NCI-H345 treated with DMSO at 0.1 percent for 48 hours (cell line): ENCODE measurements at regions not wholly inside any gene's neighbourhood (a gene's known extent, or its start where the extent isn't known, plus 50 kb on each side); places are given as distances from the start of the nearest gene placed in this dataset.
"Not testable (repeated sequence)": the region's sequence is repeated elsewhere in the genome, so short reads cannot be mapped to it uniquely, and the experiment has no call there.

Source experiments
- DNase-seq: peaks from one replicate; lab custom pipeline; 2025; ENCODE audit not compliant: unreplicated experiment; lab: John Stamatoyannopoulos, UW

DNA sequence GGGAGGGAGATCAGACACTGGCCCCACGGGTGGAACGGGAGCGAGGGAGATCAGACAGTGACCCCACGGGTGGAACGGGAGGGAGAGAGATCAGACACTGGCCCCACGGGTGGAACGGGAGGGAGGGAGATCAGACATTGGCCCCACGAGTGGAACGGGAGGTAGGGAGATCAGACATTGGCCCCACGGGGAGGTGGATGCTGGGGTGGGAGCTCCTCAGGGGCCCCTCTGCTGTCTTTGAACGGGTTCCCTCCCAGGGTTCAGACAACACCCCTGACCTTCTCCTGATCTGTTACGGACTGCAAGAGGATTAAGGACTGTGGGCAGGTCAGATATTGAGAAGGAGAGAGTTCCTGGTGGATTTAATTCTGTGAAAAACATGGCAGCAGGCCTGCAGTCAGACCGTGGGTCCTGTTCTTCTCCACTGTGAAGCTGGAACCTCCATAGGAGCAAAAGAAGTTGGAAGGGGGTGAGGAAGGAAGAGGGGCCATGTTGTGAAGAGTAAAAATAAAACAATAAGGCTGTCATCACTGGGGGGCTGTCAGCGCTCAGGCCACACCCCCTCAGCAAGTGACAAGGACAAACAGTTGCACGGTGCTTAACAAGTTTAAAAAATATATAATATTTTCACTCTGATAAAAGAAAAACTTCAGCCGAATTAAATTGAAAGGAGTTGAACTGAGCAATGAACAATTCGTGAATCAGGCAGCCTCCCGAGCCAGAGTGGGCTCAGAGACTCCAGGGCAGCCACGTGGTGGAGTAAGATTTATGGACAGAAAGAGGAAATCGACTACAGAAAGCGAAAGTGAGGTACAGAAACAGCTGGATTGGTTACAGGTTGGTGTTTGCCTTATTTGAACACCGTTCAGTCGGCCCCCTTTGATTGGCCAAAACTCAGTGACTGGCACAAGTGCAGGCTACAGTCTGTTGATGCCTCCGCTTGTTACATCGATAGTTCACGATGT lies 348.7 kb upstream of the TNRC6C start:
- DNase-seq, result no peak

DNA sequence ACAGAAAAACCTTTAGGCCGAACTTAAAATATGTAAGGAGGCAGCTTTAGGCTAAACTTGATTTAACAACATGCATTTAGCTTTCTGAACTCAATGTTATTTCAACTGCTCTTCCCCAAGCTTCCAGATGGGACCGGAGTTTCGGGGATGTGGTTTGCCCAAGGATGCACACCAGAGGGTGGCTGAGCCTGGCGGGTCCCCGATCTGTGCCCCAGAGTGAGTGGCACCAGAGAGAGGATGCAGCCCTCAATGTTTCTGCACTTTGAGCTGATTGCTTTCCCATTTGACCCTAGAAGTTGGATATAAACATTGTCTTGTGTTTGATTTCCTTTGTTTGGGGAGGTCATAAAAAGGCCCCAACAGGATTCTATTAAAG lies 348.0 kb upstream of the TNRC6C start:
- DNase-seq, result no peak

DNA sequence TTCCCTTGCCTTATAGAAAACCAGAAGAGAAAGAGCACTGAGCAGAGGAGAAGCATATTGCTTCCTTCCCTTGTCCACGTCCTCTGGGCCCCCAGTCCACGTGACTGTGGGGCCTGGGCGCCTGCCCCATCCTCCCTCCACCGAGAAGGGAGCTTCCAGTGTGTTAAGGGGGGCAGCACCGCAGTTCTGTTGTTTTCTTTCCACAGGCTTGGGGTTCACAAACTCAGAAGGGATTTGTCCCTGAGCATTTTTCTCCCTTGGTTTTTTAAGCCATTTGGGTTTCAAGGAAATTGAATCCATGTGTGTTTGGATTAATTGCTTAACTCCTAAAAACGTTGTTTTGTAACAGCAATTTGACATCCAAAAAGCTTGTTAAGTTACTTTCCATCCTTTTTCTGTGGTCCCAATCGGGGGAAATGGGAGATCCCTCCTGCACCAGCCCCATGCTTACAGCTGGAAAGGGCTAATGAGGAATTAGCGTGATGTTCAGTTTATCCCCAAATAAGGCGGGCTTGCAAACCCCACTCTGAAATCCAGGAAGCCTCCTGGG lies 347.5 kb upstream of the TNRC6C start:
- DNase-seq, result no peak

DNA sequence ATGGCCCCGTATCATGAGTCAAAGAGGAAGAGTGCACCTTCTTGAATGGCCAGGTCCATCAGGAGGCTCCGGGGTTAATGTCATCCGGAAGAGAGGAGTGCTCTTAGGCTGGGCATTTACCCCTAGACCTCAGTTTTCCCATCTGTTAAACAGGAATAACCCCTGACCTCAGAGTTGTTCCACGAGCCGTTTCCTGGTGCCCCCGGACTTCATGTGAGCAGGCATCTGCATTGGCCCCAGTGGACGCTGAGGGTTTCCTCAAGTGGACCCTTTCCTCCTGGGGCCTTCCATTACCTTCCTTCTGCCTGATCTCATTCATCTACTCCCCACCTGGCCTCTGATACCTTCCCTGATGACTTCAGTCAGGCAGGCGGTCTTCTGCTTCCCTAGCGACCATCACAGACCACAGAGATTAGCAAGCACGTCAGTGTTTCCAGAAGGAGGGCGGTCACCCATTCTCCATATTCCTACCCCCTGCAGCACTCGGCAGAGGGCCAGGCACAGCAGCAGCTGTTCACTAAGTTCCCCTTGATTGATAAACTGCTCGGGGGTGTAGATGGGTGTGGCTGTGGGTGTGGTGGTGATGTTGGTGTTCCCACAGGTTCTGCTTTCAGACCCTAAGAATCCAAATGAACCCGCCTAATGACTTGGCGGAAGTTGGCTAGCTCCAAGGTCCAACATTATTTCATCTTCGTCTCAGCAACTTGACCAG lies 346.6 kb upstream of the TNRC6C start:
- DNase-seq, result no peak

GRCh38 chr17:77613218-77613617 lies 345.3 kb upstream of the TNRC6C start:
- DNase-seq, result no peak

GRCh38 chr17:77613627-77614026 lies 344.9 kb upstream of the TNRC6C start:
- no peak for DNase-seq

DNA sequence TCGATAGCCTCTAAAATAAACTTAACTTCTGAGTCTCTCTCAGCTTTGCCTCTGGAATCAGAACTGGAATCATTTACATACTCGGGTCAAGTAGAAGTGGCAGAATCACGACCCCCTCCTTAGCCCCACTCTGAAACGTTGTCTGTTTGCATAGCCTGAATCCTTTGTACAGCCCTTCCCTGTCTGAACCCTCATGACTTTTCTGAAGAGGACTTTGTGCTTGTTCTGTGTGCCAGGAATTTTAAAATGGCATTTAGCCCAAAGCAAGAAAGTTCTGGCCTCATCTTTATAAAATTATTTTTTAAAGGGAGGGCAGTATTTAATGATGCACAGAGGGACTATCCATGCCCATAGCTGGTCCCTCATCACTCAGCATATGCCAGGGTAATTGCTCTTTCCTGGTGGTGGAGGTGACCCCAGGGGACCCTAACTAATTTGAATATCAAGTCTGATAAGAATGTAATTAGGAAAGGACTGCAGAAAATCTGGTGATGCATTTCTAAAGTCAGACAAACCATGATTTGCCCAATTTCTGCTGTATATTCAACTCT lies 342.7 kb upstream of the TNRC6C start:
- no peak for DNase-seq

DNA sequence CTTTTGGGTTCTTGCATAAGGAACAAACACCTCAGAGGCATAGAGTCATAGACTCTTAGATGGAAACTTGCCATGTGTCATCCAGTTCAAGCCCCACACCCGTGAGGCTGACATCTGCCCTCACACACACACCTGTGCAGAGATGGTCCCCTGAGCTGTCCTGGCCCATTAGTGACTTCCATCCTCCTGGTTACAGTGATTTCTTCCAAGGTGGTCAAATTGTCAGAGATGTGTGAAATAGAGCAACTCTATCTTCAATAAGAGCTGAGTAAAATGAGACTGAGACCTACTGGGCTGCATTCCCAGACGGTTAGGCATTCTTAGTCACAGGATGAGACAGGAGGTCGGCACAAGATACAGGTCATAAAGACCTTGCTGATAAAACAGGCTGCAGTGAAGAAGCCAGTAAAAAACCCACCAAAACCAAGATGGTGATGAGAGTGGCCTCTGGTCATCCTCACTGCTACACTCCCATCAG lies 342.2 kb upstream of the TNRC6C start:
- no peak for DNase-seq

GRCh38 chr17:77617516-77617915 lies 341.0 kb upstream of the TNRC6C start:
- DNase-seq, result no peak

- no peak for DNase-seq
Measured at GRCh38 chr17:77618173-77618572, 340.3 kb upstream of the TNRC6C start.

- no peak for DNase-seq
Measured at GRCh38 chr17:77618731-77619130, 339.8 kb upstream of the TNRC6C start.

GRCh38 chr17:77619326-77619725 lies 339.2 kb upstream of the TNRC6C start:
- no peak for DNase-seq

DNA sequence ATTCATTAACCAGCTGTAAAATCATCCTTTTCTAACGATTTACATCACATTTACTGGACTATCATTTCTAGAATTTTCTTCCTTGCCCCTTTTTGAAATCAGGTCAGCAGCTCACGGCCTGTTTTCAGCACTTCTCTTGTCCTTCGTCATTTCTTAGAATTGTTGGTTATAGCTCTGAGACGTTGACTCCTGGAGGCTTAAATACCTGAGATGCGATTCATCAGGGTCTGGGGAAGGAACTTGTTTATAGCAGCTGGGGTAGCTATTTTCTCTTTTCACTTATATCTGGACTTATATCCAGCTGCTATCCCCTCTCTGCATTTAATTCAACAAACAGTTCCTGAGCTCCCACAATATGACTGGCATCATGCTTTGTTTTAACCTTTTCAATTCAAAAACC lies 338.7 kb upstream of the TNRC6C start:
- DNase-seq, result no peak

DNA sequence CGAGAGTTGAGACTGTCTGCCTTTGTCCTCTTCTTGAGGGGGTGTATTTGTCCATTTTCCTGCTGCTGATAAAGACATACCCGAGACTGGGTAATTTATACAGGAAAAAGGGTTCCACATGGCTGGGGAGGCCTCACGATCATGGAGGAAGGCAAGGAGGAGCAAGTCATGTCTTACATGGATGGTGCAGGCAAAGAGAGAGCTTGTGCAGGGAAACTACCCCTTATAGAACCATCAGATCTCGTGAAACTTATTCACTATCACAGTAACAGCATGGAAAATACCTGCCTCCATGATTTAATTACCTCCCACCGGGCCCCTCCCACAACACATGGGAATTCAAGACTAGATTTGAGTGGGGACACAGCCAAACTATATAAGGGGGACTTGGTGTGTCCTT lies 338.2 kb upstream of the TNRC6C start:
- DNase-seq, result no peak

DNA sequence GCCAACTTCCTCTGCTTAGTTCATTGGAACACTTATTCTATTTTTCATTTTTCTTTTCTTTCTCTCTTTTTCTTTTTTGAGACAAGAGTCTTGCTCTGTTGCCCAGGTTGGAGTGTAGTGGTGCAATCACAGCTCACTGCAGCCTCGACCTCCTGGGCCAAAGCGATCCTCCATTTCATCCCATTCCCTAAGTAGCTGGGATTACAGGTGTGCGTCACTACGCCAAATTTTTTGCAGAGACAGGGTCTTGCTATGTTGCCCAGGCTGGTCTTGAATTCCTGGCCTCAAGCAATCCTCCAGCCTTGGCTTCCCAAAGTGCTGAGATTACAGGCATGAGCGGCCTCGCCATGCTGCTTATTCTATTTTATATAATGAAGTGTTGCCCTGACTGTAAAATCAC lies 336.4 kb upstream of the TNRC6C start:
- not testable (repeated sequence) for DNase-seq

DNA sequence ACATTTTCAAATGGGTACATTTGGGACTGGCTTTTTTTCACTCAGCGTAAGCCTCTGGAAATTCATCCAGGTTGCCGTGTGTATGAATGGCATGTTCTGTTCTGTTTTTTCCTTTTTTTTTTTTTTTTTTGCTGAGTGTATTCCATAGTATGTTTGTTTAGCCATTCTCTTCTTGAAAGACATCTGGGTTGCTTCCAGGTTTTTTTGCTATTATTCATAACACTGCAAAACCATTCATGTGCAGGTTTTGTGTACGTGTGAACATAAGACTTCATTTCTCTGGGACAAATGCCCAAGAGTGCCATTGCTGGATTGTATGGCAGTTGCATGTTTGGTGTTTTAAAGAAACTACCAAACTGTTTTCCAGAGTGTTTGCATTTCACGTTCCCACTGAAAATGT lies 335.9 kb upstream of the TNRC6C start:
- no peak for DNase-seq

- DNase-seq, result not testable (repeated sequence)
Measured at GRCh38 chr17:77623321-77623720, 335.2 kb upstream of the TNRC6C start.

GRCh38 chr17:77628035-77628434 lies 330.5 kb upstream of the TNRC6C start:
- no peak for DNase-seq

GRCh38 chr17:77629284-77629683 lies 329.2 kb upstream of the TNRC6C start:
- DNase-seq, result not testable (repeated sequence)

- DNase-seq, result no peak
Measured at GRCh38 chr17:77631307-77631706, 327.2 kb upstream of the TNRC6C start.

DNA sequence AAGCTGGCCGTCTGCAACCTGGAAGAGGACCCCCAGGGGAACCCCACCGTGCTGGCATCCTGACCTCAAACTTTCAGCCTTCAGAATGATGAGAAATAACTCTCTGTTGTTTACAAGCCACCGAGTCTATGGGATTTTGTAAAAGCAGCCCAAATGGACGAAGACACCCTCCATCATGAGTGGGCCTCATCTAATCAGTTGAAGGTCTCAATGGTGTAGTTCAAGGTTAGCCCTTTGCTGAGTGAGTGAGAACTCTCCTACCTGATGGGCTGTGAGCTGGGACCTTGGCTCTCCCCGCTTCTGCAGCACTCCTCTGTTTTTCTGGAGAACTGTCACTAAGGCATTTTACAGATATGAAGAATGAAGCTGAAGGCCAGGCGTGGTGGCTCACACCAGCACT lies 325.9 kb upstream of the TNRC6C start:
- no peak for DNase-seq

DNA sequence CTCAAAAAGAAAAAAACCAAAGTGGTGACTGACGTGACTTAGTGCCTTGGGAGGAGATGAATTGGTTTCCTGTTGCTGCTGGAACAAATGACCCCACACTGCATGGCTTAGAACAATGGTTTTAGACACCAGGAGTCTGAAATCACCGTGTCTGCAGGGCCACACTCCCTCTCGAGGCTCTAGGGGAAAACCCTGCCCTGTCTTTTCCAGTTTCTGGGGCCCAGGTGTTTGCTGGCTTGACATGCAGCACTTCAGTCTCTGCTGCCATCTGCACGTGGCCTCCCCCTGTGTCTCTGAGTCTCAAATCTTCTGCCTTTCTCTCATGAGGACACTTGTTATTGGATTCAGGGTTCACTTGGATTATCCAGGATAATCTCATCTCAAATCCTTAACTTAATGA lies 323.8 kb upstream of the TNRC6C start:
- DNase-seq, result no peak
